Prostate gland (tissue), 2 donors: ENCODE measurements at regions not wholly inside any gene's neighbourhood (a gene's known extent, or its start where the extent isn't known, plus 50 kb on each side); places are given as distances from the start of the nearest gene placed in this dataset.

Source experiments
- CTCF ChIP-seq, 4 experiments: fragments of 200-600 bp in 2 of 4; fragments of 450-650 bp in 2 of 4; sonication (generic) in 2 of 4; IDR thresholded peaks; 1 replicate in 3 of 4; 2 replicates in 1 of 4; pipeline ENCODE4 v1.5.1; 2016 to 2019; ENCODE audit warnings: antibody characterized with exemption in 4 of 4, mild to moderate bottlenecking in 2 of 4, moderate library complexity in 2 of 4
- POLR2A ChIP-seq: fragments of 450-650 bp; IDR thresholded peaks from one replicate; pipeline ENCODE4 v1.6.1; 2016; ENCODE audit warnings: antibody characterized with exemption, mild to moderate bottlenecking
- POLR2AphosphoS5 ChIP-seq: sonication (generic); formaldehyde crosslinking; IDR thresholded peaks from one replicate; pipeline ENCODE4 v1.6.1; 2017; ENCODE audit warnings: antibody characterized with exemption

- no peak for TF ChIP-seq CTCF (IDR thresholded peaks at IDR 0.05)
- TF ChIP-seq POLR2A: no peak
- TF ChIP-seq POLR2AphosphoS5: no peak
Observed at GRCh38 chr5:72604798-72605154, 97.6 kb upstream of the ZNF366 start.
